HG02610 (cell line): ENCODE measurements at regions not wholly inside any gene's neighbourhood (a gene's known extent, or its start where the extent isn't known, plus 50 kb on each side); places are given as distances from the start of the nearest gene placed in this dataset.
"Not testable (repeated sequence)": the region's sequence is repeated elsewhere in the genome, so short reads cannot be mapped to it uniquely, and the experiment has no call there.

Experiments
- ATAC-seq: cut with Tn5 transposase; IDR thresholded peaks from one replicate; pipeline ENCODE4 v1.9.1; 2021; ENCODE audit warnings: mild to moderate bottlenecking, moderate library complexity; ENCODE audit not compliant: unreplicated experiment

GRCh38 chr17:27200476-27200875 lies 93.4 kb upstream of the WSB1 start:
- ATAC-seq, result no peak

DNA sequence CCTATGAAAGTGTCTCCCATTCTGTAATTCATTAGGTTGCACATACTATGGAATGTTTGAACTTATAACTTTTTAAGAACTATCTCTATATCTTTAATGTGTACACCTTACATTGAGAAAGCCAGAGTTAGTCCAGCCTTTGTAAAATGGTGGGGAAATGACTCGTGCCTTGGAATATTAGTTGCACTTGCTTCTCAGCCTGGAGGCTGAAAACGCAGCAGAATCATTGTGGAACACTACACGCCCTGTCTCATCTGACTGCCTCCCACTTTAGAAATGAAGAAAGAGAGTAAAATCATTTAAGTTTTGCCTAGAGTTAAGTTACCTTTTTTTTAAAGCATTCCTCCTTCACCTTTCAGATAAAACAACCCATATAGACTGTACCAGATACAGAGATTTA lies 90.7 kb upstream of the WSB1 start:
- no peak for ATAC-seq

DNA sequence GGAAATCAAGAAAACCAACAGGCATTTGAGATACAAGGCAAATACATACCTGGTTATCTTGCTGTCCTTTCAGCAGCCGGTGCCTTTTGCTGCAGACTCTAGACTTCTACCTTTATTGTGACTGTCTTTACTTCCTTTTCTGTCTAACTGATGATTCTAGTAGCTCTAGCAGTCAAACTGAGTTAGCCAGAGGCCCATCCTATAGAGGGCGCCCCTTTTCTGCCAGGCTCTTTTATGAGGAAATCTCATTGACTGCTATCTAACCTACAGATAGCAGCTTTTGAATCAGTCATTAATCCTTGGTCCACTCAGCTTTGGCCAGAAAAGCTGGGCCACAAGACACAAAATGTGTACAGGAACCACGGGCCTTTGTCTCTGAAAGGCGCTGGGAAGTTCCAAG lies 87.5 kb upstream of the WSB1 start:
- ATAC-seq, result no peak

DNA sequence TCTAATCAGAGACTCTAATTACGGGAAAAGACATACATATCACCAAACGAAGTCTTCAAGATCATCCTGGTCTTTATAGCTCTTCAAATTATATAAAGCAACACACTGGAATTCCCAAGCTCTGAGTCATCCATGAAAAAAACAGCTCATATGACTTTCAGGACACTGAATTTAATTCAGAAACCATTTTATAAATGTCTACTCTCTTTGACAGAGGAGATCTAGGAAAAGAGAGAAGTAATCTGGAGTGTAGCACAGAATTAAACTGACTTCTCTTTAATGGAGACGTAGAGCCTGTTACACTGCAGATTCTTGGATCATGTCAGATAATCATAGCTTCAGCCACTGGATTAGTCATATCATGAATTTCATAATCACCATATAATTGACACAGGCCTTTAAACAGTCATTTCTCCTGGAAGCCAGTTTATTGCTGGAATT lies 86.8 kb upstream of the WSB1 start:
- ATAC-seq, result no peak

GRCh38 chr17:27208370-27208769 lies 85.5 kb upstream of the WSB1 start:
- ATAC-seq, result not testable (repeated sequence)

DNA sequence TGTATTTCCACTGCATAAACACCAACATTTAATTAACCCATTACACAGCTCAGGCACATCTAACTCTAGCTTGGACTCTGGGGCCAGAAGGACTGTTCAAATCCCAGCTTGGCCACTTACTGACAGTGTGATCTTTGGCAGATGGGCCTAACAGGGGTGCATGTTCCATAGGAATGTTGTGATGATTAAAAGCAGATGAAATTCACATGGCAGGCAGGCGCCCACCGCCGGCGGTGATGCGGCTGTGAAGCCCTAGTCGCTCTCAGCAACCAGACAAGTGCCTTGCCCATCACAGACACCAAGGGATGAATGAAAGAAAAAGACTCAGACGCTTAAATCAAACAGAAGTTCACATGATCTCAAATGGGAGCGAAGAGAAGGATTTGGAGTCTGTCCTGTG lies 84.6 kb upstream of the WSB1 start:
- no peak for ATAC-seq

DNA sequence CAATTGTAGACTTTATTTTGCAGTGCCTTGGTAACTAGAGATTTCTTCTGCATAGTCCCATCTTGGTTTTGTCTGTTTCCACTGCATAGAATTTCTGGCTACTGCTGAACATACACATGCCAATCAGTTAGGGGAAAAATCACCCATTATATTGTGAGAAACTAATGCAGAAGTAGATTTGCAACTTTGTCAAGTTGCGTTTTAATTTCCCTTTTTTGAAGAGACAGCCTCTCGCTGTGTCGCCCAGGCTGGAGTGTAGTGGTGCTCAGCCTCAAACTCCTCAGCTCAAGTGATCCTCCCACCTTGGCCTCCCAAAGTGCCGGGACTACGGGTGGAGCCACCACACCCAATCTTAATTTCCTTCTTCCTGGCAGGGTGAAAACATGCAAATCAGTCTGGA lies 83.1 kb upstream of the WSB1 start:
- ATAC-seq, result not testable (repeated sequence)

- no peak for ATAC-seq
Measured at GRCh38 chr17:27216836-27217235, 77.1 kb upstream of the WSB1 start.

DNA sequence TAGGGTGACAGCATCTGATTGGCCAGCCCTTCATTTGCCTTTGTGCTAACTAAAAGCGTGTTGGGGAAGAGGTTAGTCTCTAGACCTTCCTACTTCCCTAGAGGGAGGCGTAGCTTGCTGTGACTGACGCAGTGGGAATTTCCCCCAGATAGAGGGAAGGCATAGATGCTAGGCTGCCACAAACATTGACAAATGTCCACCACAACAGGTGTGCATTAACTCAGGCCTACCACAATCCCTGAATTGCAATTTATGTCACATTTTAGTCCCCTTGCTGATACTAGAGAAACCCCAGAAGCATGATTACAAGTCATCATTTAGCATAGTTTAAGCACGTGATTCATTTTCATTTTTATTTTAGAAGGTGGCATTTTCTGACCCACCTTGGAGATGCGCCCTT lies 76.3 kb upstream of the WSB1 start:
- peak; percentile 81 for ATAC-seq

- ATAC-seq, result no peak
Measured at GRCh38 chr17:27218041-27218440, 75.9 kb upstream of the WSB1 start.

- ATAC-seq, result peak; percentile 79
Measured at GRCh38 chr17:27218719-27219488, 75.0 kb upstream of the WSB1 start.

DNA sequence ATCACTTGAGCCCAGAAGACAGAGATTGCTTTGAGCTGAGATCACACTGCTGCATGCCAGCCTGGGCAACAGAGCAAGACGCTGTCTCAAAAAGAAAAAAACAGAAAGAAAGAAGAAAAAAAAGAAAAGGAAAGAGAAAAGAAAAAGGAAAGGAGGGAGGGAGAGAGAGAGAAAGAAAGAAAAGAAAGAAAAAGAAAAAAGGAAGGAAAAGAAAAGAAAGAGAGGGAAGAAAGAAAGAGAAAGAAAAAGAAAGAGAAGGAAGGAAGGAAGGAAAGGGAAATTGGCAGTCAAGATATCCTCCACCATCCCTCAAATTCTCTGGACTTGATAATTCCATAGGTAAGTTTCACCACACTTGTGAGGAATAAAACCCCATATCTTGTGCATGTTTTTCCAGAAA lies 71.4 kb upstream of the WSB1 start:
- no peak for ATAC-seq

DNA sequence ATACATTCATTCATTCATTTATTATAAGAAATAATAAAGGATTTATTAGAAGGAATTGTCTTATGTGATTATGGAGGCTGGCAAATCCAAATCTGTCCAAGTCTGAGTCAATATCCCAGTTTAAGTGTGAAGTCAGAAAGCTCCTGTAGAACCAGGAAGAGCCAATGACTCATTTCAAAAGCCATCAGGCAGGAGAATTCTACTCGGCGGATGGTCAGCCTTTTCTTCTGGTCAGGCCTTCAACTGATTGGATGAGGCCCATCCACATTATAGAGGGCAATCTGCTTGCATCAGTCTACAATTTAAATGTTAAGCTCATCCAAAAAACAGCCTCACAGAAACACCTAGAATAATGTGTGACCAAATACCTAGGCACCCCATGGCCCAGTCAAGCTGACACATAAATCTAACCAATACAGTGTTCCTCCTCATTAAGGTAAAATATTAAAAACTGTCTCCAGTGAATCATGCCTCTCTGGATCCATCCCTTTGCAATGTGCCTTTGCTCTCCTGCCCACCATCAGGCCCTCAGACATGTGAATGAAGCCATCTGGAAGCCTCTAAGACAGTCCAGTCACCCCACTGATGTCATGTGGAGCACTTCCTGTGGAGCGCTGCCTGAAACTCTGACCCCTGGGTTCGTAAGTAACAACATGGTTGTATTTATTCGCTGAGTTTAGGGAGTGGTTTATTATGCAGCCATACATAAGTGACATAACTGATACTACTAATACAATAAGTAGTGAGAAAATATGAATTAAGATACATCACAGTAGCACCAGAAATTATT lies 69.2 kb upstream of the WSB1 start:
- ATAC-seq, result no peak

- ATAC-seq, result no peak
Measured at GRCh38 chr17:27226611-27227230, 67.2 kb upstream of the WSB1 start.

- ATAC-seq, result no peak
Measured at GRCh38 chr17:27230996-27231395, 62.9 kb upstream of the WSB1 start.

GRCh38 chr17:27232328-27232727 lies 61.6 kb upstream of the WSB1 start:
- no peak for ATAC-seq

DNA sequence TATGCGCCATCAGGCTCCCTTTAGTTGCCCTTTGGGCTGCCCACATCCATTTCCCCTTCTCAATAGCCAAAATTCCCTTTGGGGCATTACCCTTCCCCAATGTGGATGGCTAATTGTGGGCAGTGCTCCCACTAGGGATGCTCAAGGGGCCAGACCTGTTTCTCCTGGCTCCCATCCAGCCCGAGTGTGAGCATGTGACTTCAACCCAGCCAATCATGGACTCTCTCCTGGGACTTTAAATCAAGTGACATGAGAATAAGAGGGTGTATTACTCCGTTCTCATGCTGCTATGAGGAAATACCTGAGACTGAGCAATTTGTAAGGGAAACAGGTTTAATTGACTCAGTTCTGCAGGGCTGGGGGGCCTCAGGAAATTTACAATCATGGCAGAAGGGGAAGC lies 60.9 kb upstream of the WSB1 start:
- no peak for ATAC-seq

DNA sequence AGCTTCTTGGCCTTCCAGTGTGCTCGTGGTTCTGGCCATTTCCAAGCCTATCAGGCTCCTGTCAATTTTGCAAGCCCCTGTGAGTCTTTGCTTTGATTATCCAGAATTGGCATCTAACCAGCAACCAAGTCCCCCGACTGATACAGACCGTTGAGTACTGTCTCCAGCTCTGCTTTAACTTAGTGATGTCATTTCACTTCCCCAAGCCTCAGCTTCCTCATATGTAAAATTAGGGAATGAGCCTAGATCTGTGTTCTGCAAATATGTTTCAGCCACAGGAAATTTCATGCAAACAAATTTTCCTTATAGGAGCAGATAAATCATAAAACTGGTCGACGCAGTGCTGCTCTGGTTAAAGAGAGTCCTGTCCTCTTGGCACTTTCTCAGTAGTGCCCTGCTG lies 60.1 kb upstream of the WSB1 start:
- ATAC-seq, result no peak

- ATAC-seq, result no peak
Measured at GRCh38 chr17:27236717-27237315, 57.1 kb upstream of the WSB1 start.

- no peak for ATAC-seq
Measured at GRCh38 chr17:27237890-27238289, 56.0 kb upstream of the WSB1 start.

DNA sequence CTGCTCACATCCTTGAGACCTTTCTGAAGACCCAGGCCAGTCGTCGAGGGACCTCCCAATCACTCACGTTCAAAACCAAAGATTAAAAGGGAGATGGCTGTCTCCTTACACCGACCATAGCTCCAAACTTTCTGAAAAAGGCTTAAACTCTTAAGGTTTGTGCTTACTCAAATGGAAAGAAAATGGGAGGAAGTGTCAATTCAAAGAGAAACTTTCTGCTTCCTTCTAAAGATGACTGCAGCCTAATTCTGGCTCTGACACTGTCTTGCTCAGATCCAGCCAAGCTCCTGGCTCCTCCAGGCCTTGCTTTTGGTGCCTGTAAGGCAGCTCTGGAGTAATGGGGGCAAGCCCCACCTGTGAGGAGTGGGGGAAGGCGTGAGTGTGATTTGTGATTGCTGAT lies 54.9 kb upstream of the WSB1 start:
- ATAC-seq, result peak; percentile 69
